Kidney epithelial cell (primary cell): ENCODE measurements at regions not wholly inside any gene's neighbourhood (a gene's known extent, or its start where the extent isn't known, plus 50 kb on each side); places are given as distances from the start of the nearest gene placed in this dataset.

Experiments used
- DNase-seq: peaks from one replicate; pipeline ENCODE4 v3.0.0-alpha.2; 2010; ENCODE audit warnings: low read depth
- H3K27me3 ChIP-seq: 2 replicates; pipeline ENCODE4 v1.6.0; 2011; ENCODE audit warnings: low read length; ENCODE audit not compliant: control insufficient read depth, insufficient read depth
- H3K36me3 ChIP-seq: 2 replicates; pipeline ENCODE4 v1.5.1; 2011; ENCODE audit warnings: low read length; ENCODE audit not compliant: control insufficient read depth, insufficient read depth
- H3K4me3 ChIP-seq: 2 replicates; pipeline ENCODE4 v1.5.1; 2011; ENCODE audit warnings: low read depth, mild to moderate bottlenecking, control low read depth, low read length
- CTCF ChIP-seq: IDR thresholded peaks from 2 replicates; pipeline ENCODE4 v1.5.1; 2011; ENCODE audit warnings: mild to moderate bottlenecking, moderate library complexity, low read length, control low read depth, inconsistent platforms; ENCODE audit not compliant: insufficient read depth, poor library complexity, severe bottlenecking

- no peaks in the 10 kb centered on the region for H3K36me3 ChIP-seq
- no peaks in the 10 kb centered on the region for H3K27me3 ChIP-seq
- no peak overlapping the region for H3K4me3 ChIP-seq
- no peak for DNase-seq
- no peak for TF ChIP-seq CTCF
These were observed 355.2 kb downstream of the ZNF516 start for GRCh38 chr18:76139844-76140243.

GRCh38 chr18:76137216-76137615, 357.8 kb downstream of the ZNF516 start:
- no peak for TF ChIP-seq CTCF
- Histone ChIP-seq H3K36me3 (no peaks in the 10 kb centered on the region), H3K27me3 (no peaks in the 10 kb centered on the region), H3K4me3 (no peak overlapping the region)
- DNase-seq = no peak

- no peaks in the 10 kb centered on the region for H3K27me3 ChIP-seq
- no peak overlapping the region for H3K4me3 ChIP-seq
- TF ChIP-seq CTCF = no peak
- no peaks in the 10 kb centered on the region for H3K36me3 ChIP-seq
- no peak for DNase-seq
These were observed 358.3 kb downstream of the ZNF516 start for GRCh38 chr18:76136701-76137100.

GRCh38 chr18:76134628-76135027, 360.4 kb downstream of the ZNF516 start:
- Histone ChIP-seq H3K36me3 (no peaks in the 10 kb centered on the region), H3K27me3 (no peaks in the 10 kb centered on the region), H3K4me3 (no peak overlapping the region)
- no peak for DNase-seq
- TF ChIP-seq CTCF = no peak

- Histone ChIP-seq H3K36me3 (no peaks in the 10 kb centered on the region), H3K4me3 (no peak overlapping the region), H3K27me3 (no peaks in the 10 kb centered on the region)
- no peak for DNase-seq
- no peak for TF ChIP-seq CTCF
These were observed 361.2 kb downstream of the ZNF516 start for GRCh38 chr18:76133873-76134272.

- H3K36me3 ChIP-seq = no peaks in the 10 kb centered on the region
- no peak for DNase-seq
- TF ChIP-seq CTCF = no peak
- no peaks in the 10 kb centered on the region for H3K27me3 ChIP-seq
- no peak overlapping the region for H3K4me3 ChIP-seq
These were observed 363.3 kb downstream of the ZNF516 start for GRCh38 chr18:76131738-76132137.
